ENCODE measurements at regions not wholly inside any gene's neighbourhood (a gene's known extent, or its start where the extent isn't known, plus 50 kb on each side); places are given as distances from the start of the nearest gene placed in this dataset.

DNA sequence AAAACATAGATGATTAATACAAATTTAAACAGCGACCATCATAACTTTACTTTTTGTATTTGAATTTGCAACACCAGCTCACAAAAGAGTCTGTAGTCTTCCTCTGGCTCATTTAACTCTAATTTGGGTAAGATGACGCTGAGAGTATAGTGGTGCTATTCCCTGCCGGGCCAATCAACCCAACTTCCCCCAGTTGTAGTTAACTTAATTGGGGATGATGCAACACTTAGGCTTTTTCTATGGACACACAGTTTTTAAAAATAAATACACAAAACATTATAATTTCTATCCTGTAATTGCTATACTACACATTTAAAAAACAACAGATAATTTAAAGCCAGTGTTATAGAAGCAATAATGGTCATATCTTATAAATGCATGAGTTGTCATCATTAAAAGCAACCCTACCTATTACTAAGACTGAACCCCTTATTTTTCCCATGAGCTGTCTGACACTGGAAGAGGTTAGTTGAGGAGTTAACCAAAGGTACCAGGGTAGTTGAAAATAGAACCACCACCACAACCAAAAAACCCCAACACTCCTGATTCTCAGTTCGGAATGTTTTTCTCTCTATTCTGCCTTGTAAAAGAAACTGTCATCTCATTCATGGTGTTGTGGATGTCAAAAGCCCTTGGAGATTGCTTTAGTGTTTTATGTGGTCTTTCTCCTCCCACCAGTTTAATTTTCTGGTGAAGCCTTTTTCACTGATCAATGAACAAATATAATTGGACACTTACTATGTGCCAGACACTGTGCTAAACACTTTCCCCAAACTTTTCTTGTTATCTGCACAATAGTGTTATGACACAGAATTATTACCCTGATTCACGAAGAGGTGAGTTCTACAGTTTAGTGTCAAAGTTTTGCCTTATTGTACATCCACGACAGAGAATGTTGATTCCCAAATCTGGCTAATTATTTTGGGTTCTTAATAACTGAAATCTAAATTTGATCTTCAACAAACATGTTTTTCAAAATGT lies 61.5 kb upstream of the RAPGEF2 start:
- no peak for DNase-seq (ENCODE audit: insufficient read length, low spot score, missing footprints)
- Histone ChIP-seq H3K4me1 (ENCODE audit: insufficient read depth, low read length) (no peaks in the 10 kb centered on the region), H3K79me2 (ENCODE audit: insufficient read depth, low read length) (no peaks in the 10 kb centered on the region), H3K36me3 (ENCODE audit: insufficient read depth, low read length) (no peaks in the 10 kb centered on the region), H2AFZ (ENCODE audit: low read length) (no peak overlapping the region), H3K27ac (ENCODE audit: low read depth, low read length) (no peak overlapping the region), H3K4me2 (ENCODE audit: insufficient read depth, low read length) (no peak overlapping the region), H4K20me1 (ENCODE audit: insufficient read depth, low read length) (no peaks in the 10 kb centered on the region), H3K9me3 (ENCODE audit: low read depth, low read length) (no peaks in the 10 kb centered on the region), H3K27me3 (ENCODE audit: insufficient read depth, low read length) (peaks cover 11% of the 10 kb centered on the region), H3K4me3 (ENCODE audit: insufficient read depth, low read length) (no peak overlapping the region)
- TF ChIP-seq, protein P1, sequence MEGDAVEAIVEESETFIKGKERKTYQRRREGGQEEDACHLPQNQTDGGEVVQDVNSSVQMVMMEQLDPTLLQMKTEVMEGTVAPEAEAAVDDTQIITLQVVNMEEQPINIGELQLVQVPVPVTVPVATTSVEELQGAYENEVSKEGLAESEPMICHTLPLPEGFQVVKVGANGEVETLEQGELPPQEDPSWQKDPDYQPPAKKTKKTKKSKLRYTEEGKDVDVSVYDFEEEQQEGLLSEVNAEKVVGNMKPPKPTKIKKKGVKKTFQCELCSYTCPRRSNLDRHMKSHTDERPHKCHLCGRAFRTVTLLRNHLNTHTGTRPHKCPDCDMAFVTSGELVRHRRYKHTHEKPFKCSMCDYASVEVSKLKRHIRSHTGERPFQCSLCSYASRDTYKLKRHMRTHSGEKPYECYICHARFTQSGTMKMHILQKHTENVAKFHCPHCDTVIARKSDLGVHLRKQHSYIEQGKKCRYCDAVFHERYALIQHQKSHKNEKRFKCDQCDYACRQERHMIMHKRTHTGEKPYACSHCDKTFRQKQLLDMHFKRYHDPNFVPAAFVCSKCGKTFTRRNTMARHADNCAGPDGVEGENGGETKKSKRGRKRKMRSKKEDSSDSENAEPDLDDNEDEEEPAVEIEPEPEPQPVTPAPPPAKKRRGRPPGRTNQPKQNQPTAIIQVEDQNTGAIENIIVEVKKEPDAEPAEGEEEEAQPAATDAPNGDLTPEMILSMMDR (IDR thresholded peaks at IDR 0.05; ENCODE audit: extremely low read depth, low read depth, low read length): no peak

DNA sequence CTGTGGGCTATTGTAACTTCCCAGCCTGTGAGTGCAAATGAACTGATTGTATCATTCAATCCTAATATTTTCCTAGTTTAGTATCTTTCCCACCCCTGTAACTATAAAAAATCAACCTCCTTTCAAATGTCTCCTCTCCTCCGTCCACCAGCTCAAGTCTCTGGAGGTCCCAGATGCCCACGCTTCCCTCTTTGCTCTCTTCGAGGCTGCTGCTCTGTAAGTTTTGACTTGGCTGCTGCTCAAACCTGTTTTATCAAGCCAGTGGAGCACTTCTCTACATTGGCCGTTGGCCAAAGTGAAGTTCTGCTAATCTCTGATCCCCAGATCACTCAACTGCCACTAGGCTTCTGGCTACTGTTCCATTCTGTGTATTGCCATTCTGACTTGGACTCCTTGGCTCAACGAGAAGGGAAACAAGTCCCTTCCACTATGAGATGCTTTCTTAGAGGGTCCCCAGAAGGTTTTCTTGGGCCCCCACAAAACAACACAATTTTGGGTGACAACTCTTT lies 60.7 kb upstream of the RAPGEF2 start:
- Histone ChIP-seq H3K36me3 (ENCODE audit: insufficient read depth, low read length) (no peaks in the 10 kb centered on the region), H2AFZ (ENCODE audit: low read length) (no peak overlapping the region), H4K20me1 (ENCODE audit: insufficient read depth, low read length) (no peaks in the 10 kb centered on the region), H3K4me3 (ENCODE audit: insufficient read depth, low read length) (no peak overlapping the region), H3K4me2 (ENCODE audit: insufficient read depth, low read length) (no peak overlapping the region), H3K4me1 (ENCODE audit: insufficient read depth, low read length) (no peaks in the 10 kb centered on the region), H3K27me3 (ENCODE audit: insufficient read depth, low read length) (peaks cover 6% of the 10 kb centered on the region), H3K27ac (ENCODE audit: low read depth, low read length) (no peak overlapping the region), H3K79me2 (ENCODE audit: insufficient read depth, low read length) (no peaks in the 10 kb centered on the region), H3K9me3 (ENCODE audit: low read depth, low read length) (no peaks in the 10 kb centered on the region)
- TF ChIP-seq, protein P1 (IDR thresholded peaks at IDR 0.05; ENCODE audit: extremely low read depth, low read depth, low read length): no peak
- DNase-seq (ENCODE audit: insufficient read length, low spot score, missing footprints): no peak

DNA sequence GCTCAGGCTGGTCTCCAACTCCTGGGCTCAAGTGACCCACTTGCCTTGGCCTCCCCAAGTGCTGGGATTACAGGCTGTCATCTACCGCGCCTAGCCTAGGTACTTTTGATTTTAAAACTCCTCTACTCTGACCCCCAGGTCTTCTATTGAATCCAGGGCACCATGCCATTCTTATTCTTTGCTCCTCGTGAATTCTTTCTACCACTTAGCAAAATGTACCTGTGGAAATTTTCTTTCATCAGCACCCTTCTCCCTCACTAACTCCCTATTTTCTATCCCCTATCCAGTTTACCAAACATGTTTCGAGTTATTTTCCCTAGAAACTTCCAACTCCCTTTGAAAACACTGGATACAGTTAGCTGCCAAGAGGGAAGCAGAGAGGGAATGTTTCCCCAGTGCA lies 60.0 kb upstream of the RAPGEF2 start:
- TF ChIP-seq, protein P1 (IDR thresholded peaks at IDR 0.05; ENCODE audit: extremely low read depth, low read depth, low read length): no peak
- Histone ChIP-seq H2AFZ (ENCODE audit: low read length) (no peak overlapping the region), H3K36me3 (ENCODE audit: insufficient read depth, low read length) (no peaks in the 10 kb centered on the region), H3K4me2 (ENCODE audit: insufficient read depth, low read length) (no peak overlapping the region), H4K20me1 (ENCODE audit: insufficient read depth, low read length) (no peaks in the 10 kb centered on the region), H3K27ac (ENCODE audit: low read depth, low read length) (no peak overlapping the region), H3K4me1 (ENCODE audit: insufficient read depth, low read length) (peaks cover 5% of the 10 kb centered on the region), H3K9me3 (ENCODE audit: low read depth, low read length) (no peaks in the 10 kb centered on the region), H3K4me3 (ENCODE audit: insufficient read depth, low read length) (no peak overlapping the region), H3K79me2 (ENCODE audit: insufficient read depth, low read length) (no peaks in the 10 kb centered on the region), H3K27me3 (ENCODE audit: insufficient read depth, low read length) (peaks cover 6% of the 10 kb centered on the region)
- no peak for DNase-seq (ENCODE audit: insufficient read length, low spot score, missing footprints)

DNA sequence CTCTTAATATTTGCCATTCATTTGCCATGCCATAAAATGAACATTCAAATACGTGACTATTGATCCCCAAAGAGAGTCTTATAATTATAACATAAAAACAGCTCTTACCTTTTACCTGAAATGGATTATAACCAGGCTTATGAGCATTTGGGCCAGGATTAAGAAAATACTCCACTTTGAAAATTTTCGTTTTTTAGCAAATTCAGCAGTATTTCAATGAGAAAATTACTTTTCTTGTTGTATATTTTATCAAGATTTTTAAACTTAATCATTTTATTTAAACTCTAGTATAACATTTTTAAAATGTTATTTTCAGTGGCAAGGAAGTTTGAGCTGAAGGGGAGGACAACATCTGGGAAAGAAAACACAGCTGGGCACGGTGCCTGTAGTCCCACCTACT lies 59.0 kb upstream of the RAPGEF2 start:
- no peaks in the 10 kb centered on the region for H3K79me2 ChIP-seq (ENCODE audit: insufficient read depth, low read length)
- H2AFZ ChIP-seq (ENCODE audit: low read length): no peak overlapping the region
- H3K4me2 ChIP-seq (ENCODE audit: insufficient read depth, low read length): no peak overlapping the region
- H4K20me1 ChIP-seq (ENCODE audit: insufficient read depth, low read length): no peaks in the 10 kb centered on the region
- H3K27ac ChIP-seq (ENCODE audit: low read depth, low read length): no peak overlapping the region
- H3K9me3 ChIP-seq (ENCODE audit: low read depth, low read length): no peaks in the 10 kb centered on the region
- peaks cover 6% of the 10 kb centered on the region for H3K27me3 ChIP-seq (ENCODE audit: insufficient read depth, low read length)
- TF ChIP-seq, protein P1 (IDR thresholded peaks at IDR 0.05; ENCODE audit: extremely low read depth, low read depth, low read length): no peak
- H3K4me3 ChIP-seq (ENCODE audit: insufficient read depth, low read length): no peak overlapping the region
- H3K4me1 ChIP-seq (ENCODE audit: insufficient read depth, low read length): peaks cover 12% of the 10 kb centered on the region
- no peak for DNase-seq (ENCODE audit: insufficient read length, low spot score, missing footprints)
- H3K36me3 ChIP-seq (ENCODE audit: insufficient read depth, low read length): no peaks in the 10 kb centered on the region

Measured in osteoblast (primary cell).